WTC11 (cell line): ENCODE measurements at regions not wholly inside any gene's neighbourhood (a gene's known extent, or its start where the extent isn't known, plus 50 kb on each side); places are given as distances from the start of the nearest gene placed in this dataset.

Experiments
- ATAC-seq: fragments of 200-7000 bp; cut with Tn5 transposase; 2 replicates; pipeline ENCODE4 v1.10.0; 2021; ENCODE audit warnings: mild to moderate bottlenecking, moderate library complexity
- CTCF ChIA-PET: fragments of 300-600 bp; sonication (Branson Sonifier 250); formaldehyde crosslinking; loops from one replicate; lab custom pipeline; 2021; ENCODE audit warnings: antibody characterized with exemption; lab: Charles Lee
- POLR2A ChIA-PET: fragments of 350-600 bp; sonication (Branson Sonifier 250); formaldehyde crosslinking; loops from one replicate; lab custom pipeline; 2021; ENCODE audit warnings: antibody characterized with exemption; lab: Charles Lee
- DNase-seq: peaks from one replicate; pipeline ENCODE4 v3.0.0; 2021; ENCODE audit warnings: low spot score
- H3K27ac Mint-ChIP-seq: 2 replicates; pipeline ENCODE4 v1.8.0; 2021; ENCODE audit warnings: mixed read lengths
- H3K27me3 Mint-ChIP-seq: 2 replicates; pipeline ENCODE4 v1.8.0; 2021; ENCODE audit warnings: low read depth, mild to moderate bottlenecking, moderate library complexity, mixed read lengths
- H3K36me3 Mint-ChIP-seq: 2 replicates; pipeline ENCODE4 v1.8.0; 2021; ENCODE audit warnings: mixed read lengths
- H3K4me1 Mint-ChIP-seq: 2 replicates; pipeline ENCODE4 v1.8.0; 2022; ENCODE audit warnings: mixed read lengths
- H3K4me3 Mint-ChIP-seq: 2 replicates; pipeline ENCODE4 v1.8.0; 2021; ENCODE audit warnings: mild to moderate bottlenecking, moderate library complexity, mixed read lengths
- H3K9me3 Mint-ChIP-seq: 2 replicates; pipeline ENCODE4 v1.8.0; 2021; ENCODE audit warnings: mixed read lengths
- ATF6 ChIP-seq: sonication (generic); formaldehyde crosslinking; IDR thresholded peaks from 2 replicates; pipeline ENCODE4 v1.8.1; 2023; ENCODE audit warnings: mild to moderate bottlenecking, missing genetic modification reagents
- ERG ChIP-seq: fragments of 250-450 bp; sonication (Bioruptor Pico); IDR thresholded peaks from 2 replicates; pipeline ENCODE4 v1.8.0; 2021; ENCODE audit warnings: mild to moderate bottlenecking
- FOXP1 ChIP-seq: sonication (generic); formaldehyde crosslinking; IDR thresholded peaks from 2 replicates; pipeline ENCODE4 v1.8.0; 2022; ENCODE audit warnings: missing genetic modification reagents, mild to moderate bottlenecking, moderate library complexity, borderline replicate concordance
- TEAD1 ChIP-seq: sonication (generic); formaldehyde crosslinking; IDR thresholded peaks from 2 replicates; pipeline ENCODE4 v1.8.0; 2022; ENCODE audit warnings: mild to moderate bottlenecking, missing genetic modification reagents
- ZNF671 ChIP-seq: fragments of 250-450 bp; sonication (Bioruptor Pico); IDR thresholded peaks from 2 replicates; pipeline ENCODE4 v1.8.0; 2021; ENCODE audit warnings: mild to moderate bottlenecking

GRCh38 chrX:83185887-83186286, 322.2 kb upstream of the POU3F4 start (continued):
- TF ChIP-seq ATF6 (no peak), ZNF671 (CRISPR knock-in tag) (no peak), FOXP1 (CRISPR knock-in tag) (no peak)

- DNase-seq (no peak), ATAC-seq (no peak)
- CTCF ChIA-PET = no interaction called here
- H3K9me3 Mint-ChIP-seq = no peaks in the 10 kb centered on the region
- TF ChIP-seq ERG (CRISPR knock-in tag) = no peak
- TF ChIP-seq TEAD1 (CRISPR knock-in tag) = no peak
- TF ChIP-seq, all 79 proteins: peak for 0
- H3K4me3 Mint-ChIP-seq = no peak overlapping the region
- H3K27me3 Mint-ChIP-seq = no peaks in the 10 kb centered on the region
- POLR2A ChIA-PET = no interaction called here
- no peaks in the 10 kb centered on the region for H3K4me1 Mint-ChIP-seq
- H3K36me3 Mint-ChIP-seq = no peaks in the 10 kb centered on the region
- no peak overlapping the region for H3K27ac Mint-ChIP-seq
These were observed 321.5 kb upstream of the POU3F4 start for GRCh38 chrX:83186632-83187031.
